NCI-H460 (cell line): ENCODE measurements at regions not wholly inside any gene's neighbourhood (a gene's known extent, or its start where the extent isn't known, plus 50 kb on each side); places are given as distances from the start of the nearest gene placed in this dataset.

Experiments
- DNase-seq: peaks from one replicate; pipeline ENCODE4 v3.0.0-alpha.2; 2016; ENCODE audit warnings: low read depth; ENCODE audit errors: extremely low read depth

DNA sequence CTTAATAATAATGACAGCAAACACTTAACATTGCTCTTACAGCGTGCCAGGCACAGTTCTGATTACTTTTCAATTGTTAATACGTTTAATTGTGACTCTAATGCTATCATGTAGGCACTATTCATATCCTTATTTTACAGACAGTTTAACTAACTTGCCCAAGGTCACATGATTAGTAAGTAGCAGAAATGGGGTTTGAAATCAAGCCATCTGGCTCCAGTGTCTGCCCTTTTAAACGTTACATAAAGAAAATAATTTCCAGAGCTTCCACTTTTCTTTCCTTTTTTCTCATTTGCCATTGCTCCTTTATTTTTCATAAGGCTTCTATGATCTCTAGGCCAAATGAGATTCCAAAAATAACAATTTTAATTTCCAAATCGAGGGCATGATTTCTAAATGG lies 50.6 kb upstream of the IKZF2 start:
- no peak for DNase-seq

DNA sequence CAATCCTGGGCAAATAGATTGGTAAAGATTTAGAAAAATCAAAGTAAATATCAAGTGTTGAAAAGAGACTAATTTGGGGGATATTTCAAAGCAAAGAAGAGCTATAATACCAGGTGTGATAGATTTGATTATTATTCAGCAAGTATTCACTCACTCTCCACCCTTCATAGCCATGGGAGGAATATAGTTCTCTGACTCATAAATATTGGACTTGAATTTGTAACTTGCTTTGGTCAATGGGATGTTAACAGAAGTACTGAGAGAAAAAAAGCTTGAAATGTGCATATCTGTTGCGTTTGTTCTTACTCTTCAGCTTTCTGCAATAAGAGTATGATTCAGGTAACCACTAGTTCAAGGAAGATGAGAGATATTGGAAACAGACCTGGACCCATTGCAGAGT lies 54.5 kb upstream of the IKZF2 start:
- DNase-seq: no peak

DNA sequence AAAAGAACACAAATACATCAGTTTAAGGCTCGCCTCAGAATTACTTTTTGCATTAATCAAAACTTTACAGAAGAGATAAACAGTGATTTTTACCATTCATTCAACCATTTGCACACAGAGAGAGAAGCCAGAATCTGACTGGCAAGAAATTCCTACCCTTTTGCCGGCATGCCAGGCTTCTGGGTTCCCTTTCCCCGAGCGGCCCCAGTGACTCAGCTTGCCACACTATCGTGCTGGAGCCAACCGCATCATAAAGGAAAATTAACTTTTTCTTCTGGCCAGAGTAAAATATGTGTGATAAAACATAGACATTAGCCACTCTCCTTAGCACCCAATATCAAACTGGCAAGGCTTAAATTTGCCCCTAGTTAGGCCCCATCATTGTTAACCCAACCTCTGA lies 61.8 kb upstream of the IKZF2 start:
- no peak for DNase-seq

DNA sequence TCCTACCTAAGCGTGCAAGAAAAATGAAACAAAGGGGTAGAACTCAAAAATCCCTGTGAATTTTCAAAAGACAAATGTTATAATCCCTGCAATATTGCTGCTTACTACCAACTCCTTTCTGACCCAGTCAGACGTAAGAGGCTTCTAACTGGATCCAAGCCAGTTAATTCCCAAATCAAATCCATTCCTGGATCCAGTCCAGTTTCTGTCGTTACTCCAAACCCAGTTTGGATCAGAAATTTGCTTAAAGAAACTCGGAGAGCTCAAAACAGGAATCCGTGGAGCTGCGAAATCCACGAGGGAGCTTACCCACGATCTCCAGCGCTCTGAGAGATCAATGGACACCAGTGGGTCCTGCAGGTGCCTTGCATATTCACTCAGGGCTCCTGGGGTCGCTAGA lies 62.8 kb upstream of the IKZF2 start:
- no peak for DNase-seq

GRCh38 chr2:213216461-213216860 lies 65.0 kb upstream of the IKZF2 start:
- DNase-seq: no peak

- no peak for DNase-seq
Measured at GRCh38 chr2:213219816-213220215, 64.4 kb upstream of the SPAG16 start.

DNA sequence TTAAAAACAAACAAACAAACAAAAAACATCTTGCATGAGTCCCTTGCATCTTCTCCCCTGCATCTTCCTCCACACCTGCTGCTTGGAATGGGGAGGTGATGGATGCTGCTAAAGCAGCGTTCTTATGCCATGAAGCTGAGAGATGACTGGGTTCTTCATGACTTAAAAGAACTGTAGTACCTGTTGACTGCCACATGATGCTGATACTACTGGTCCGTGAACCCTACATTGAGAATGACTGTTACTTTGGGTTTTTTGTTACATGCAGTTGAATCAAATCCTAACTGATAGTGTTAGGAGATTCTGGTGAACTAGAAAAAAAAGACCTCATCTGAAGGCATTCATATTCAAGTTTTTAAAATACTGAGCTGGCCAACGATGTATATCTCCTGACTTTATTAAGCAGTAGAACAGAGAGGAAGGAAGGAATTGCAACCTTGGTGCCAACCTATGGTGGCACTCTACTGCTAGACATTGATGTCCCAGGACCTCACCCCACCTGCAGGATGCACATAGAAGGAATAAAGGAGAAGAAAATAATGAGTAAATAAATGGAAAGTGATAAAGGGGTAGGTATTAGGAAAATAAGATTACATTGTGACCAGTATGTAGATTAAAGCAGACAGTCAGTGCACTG lies 63.2 kb upstream of the SPAG16 start:
- no peak for DNase-seq

- no peak for DNase-seq
Measured at GRCh38 chr2:213221957-213222356, 62.3 kb upstream of the SPAG16 start.

DNA sequence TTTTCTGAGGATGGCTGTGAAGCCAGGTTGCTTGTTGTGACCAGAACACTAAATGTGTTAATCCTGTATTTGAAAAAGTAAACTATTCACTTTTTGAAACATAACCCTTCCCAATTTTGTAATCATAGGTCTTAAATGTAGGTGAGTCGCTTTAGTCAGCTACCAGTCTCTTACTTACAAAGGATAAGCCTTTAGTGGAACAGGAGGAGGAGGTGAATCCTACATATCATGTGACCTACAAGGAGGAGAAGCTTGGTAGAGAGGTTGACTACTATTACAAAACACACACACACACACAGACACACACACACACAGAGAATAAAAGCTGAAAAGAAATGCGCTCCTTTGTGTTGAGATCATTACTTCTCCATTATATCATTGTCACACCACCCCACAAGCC lies 59.9 kb upstream of the SPAG16 start:
- DNase-seq: no peak

- DNase-seq: no peak
Measured at GRCh38 chr2:213225866-213226265, 58.4 kb upstream of the SPAG16 start.

- no peak for DNase-seq
Measured at GRCh38 chr2:213227458-213227857, 56.8 kb upstream of the SPAG16 start.

DNA sequence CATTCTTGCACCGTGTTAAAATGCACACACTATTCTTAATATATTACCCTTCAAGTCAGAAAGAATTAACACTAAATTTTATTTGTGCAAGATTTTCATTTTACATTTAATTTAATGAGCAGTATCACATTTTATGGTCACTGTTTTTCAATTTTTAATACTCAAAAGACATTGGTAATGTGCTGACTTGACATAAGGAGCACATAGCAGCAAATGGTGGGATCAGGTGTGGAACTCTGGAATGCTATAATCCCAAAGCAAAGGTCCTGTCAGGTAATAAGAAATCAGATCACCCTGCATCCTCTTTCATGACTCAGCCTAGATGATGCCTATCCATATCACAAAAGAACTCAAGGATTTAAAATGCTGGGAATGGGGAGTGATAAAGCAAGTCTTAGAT lies 55.6 kb upstream of the SPAG16 start:
- DNase-seq: no peak

DNA sequence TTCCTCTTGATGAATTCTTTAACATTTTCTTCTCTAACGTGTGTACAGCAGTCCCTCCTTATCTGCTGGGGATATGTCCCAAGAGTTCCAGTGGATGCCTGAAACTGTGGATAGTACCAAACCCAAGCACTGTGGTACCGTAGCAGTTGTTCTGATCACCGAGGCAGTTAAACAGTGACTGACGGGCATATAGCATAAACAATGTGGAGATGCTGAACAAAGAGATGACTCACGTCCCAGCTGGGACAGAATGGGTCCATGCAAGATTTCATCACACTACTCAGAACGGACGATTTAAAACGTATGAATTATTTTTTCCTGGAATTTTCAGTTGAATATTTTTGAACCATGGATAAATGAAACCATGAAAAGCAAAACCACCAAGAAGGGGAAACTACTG lies 54.5 kb upstream of the SPAG16 start:
- peak; percentile 30 for DNase-seq

- DNase-seq: no peak
Measured at GRCh38 chr2:213231966-213232365, 52.3 kb upstream of the SPAG16 start.

- DNase-seq: no peak
Measured at GRCh38 chr2:213232649-213233437, 51.4 kb upstream of the SPAG16 start.

DNA sequence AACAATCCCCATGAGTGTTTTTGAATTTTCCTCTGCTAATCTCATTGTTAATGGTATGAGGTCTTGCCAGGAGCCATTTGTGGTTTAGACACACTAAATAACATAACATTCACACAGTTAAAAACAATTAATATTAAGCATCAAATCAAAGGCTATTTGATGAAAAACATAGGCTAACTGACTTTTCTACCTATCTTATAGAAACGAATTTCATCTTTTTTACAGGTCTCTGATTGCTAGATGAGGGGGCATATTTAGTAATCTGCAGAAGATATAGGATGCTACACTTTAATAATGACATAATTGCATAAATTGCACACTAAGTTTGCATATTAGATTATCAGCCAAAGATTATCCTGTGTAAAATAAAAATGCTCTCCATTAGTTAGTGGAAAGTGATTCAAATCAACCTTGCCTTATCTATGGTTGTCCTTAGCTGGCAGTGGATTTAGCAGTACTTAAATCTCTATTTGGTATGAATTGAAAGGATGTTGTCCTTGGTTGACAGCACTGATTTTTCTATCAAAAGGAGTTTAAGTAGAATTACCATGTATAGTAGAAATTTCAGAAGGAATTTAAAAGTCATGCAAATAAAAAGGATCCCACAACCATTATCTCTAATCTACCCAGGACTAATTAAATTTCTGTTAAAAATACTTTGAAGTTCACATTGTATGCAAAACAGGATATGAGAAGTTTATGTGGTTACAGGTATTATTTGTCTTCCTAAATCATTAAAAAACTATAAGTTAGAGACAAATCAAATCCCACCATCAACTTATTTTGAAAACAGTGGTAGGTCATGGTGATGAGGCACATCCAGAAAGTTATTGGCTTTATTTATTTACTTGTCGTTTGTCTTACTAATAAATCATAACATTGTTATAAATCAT lies 50.6 kb upstream of the SPAG16 start:
- no peak for DNase-seq
